HFFc6 (cell line): ENCODE measurements at regions not wholly inside any gene's neighbourhood (a gene's known extent, or its start where the extent isn't known, plus 50 kb on each side); places are given as distances from the start of the nearest gene placed in this dataset.
"Not testable (repeated sequence)": the region's sequence is repeated elsewhere in the genome, so short reads cannot be mapped to it uniquely, and the experiment has no call there.

ENCODE experiments used
- DNase-seq: peaks from one replicate; pipeline ENCODE4 v3.0.0-alpha.2; 2018
- H3K27ac Mint-ChIP-seq: 2 replicates; pipeline ENCODE4 v1.8.0; 2020; ENCODE audit warnings: mild to moderate bottlenecking, mixed read lengths
- H3K27me3 Mint-ChIP-seq: 2 replicates; pipeline ENCODE4 v1.8.0; 2021; ENCODE audit warnings: mild to moderate bottlenecking, moderate library complexity, mixed read lengths; ENCODE audit not compliant: insufficient read depth
- H3K36me3 Mint-ChIP-seq: 2 replicates; pipeline ENCODE4 v1.8.0; 2021; ENCODE audit warnings: low read depth, mixed read lengths
- H3K4me1 Mint-ChIP-seq: 2 replicates; pipeline ENCODE4 v1.8.0; 2020; ENCODE audit warnings: low read depth, mixed read lengths
- H3K4me3 Mint-ChIP-seq: 2 replicates; pipeline ENCODE4 v1.8.0; 2020; ENCODE audit warnings: mild to moderate bottlenecking, moderate library complexity, mixed read lengths
- H3K9me3 Mint-ChIP-seq: 2 replicates; pipeline ENCODE4 v1.8.0; 2020; ENCODE audit warnings: mild to moderate bottlenecking, mixed read lengths
- CTCF ChIP-seq: fragments of 200-600 bp; sonication (generic); IDR thresholded peaks from 2 replicates; pipeline ENCODE4 v1.5.0; 2021; ENCODE audit warnings: antibody characterized with exemption, mild to moderate bottlenecking

GRCh38 chr9:106487266-106487665 lies 375.7 kb upstream of the ZNF462 start:
- Mint-ChIP-seq H3K9me3 (peaks cover 80% of the 10 kb centered on the region), H3K4me1 (no peaks in the 10 kb centered on the region), H3K4me3 (no peak overlapping the region), H3K36me3 (no peaks in the 10 kb centered on the region), H3K27ac (no peak overlapping the region), H3K27me3 (no peaks in the 10 kb centered on the region; the same call in 1 of the 2 replicates)
- TF ChIP-seq CTCF = no peak
- DNase-seq = no peak

- not testable (repeated sequence) for H3K4me1 Mint-ChIP-seq, H3K36me3 Mint-ChIP-seq, H3K4me3 Mint-ChIP-seq, H3K27me3 Mint-ChIP-seq, H3K27ac Mint-ChIP-seq, DNase-seq
- H3K9me3 Mint-ChIP-seq = peaks cover 56% of the 10 kb centered on the region
These were observed 370.8 kb upstream of the ZNF462 start for GRCh38 chr9:106492126-106492525.

- DNase-seq = no peak
- peaks cover 48% of the 10 kb centered on the region for H3K9me3 Mint-ChIP-seq
- no peak overlapping the region for H3K27ac Mint-ChIP-seq
- H3K36me3 Mint-ChIP-seq = peaks cover 6% of the 10 kb centered on the region; the same call in 1 of the 2 replicates
- no peaks in the 10 kb centered on the region for H3K4me1 Mint-ChIP-seq
- no peak overlapping the region for H3K4me3 Mint-ChIP-seq
- H3K27me3 Mint-ChIP-seq = no peaks in the 10 kb centered on the region
- TF ChIP-seq CTCF = no peak
These were observed 362.8 kb upstream of the ZNF462 start for GRCh38 chr9:106500171-106500570.

- H3K4me1 Mint-ChIP-seq, DNase-seq, H3K4me3 Mint-ChIP-seq, H3K27me3 Mint-ChIP-seq, H3K27ac Mint-ChIP-seq, H3K36me3 Mint-ChIP-seq: not testable (repeated sequence)
- H3K9me3 Mint-ChIP-seq = peaks cover 44% of the 10 kb centered on the region
These were observed 361.8 kb upstream of the ZNF462 start for GRCh38 chr9:106501210-106501609.

- no peak for DNase-seq
- H3K36me3 Mint-ChIP-seq = peaks cover 6% of the 10 kb centered on the region; the same call in 1 of the 2 replicates
- no peak overlapping the region for H3K27ac Mint-ChIP-seq
- no peak for TF ChIP-seq CTCF
- H3K27me3 Mint-ChIP-seq = no peaks in the 10 kb centered on the region; the same call in 1 of the 2 replicates
- peaks cover 38% of the 10 kb centered on the region for H3K9me3 Mint-ChIP-seq
- H3K4me3 Mint-ChIP-seq = no peak overlapping the region
- no peaks in the 10 kb centered on the region for H3K4me1 Mint-ChIP-seq
These were observed 360.0 kb upstream of the ZNF462 start for GRCh38 chr9:106502930-106503329.

GRCh38 chr9:106503759-106504158 lies 359.2 kb upstream of the ZNF462 start:
- Mint-ChIP-seq H3K27ac (no peak overlapping the region), H3K4me1 (no peaks in the 10 kb centered on the region), H3K9me3 (peaks cover 36% of the 10 kb centered on the region), H3K36me3 (peaks cover 6% of the 10 kb centered on the region; the same call in 1 of the 2 replicates), H3K4me3 (no peak overlapping the region), H3K27me3 (no peaks in the 10 kb centered on the region; the same call in 1 of the 2 replicates)
- no peak for TF ChIP-seq CTCF
- no peak for DNase-seq

GRCh38 chr9:106526716-106527204 lies 336.2 kb upstream of the ZNF462 start:
- DNase-seq = no peak
- H3K27ac Mint-ChIP-seq = no peak overlapping the region
- peaks cover 39% of the 10 kb centered on the region for H3K9me3 Mint-ChIP-seq
- no peak for TF ChIP-seq CTCF
- no peaks in the 10 kb centered on the region for H3K4me1 Mint-ChIP-seq
- H3K36me3 Mint-ChIP-seq = no peaks in the 10 kb centered on the region
- H3K4me3 Mint-ChIP-seq = no peak overlapping the region
- no peaks in the 10 kb centered on the region; the same call in 1 of the 2 replicates for H3K27me3 Mint-ChIP-seq
